ENCODE measurements at regions not wholly inside any gene's neighbourhood (a gene's known extent, or its start where the extent isn't known, plus 50 kb on each side); places are given as distances from the start of the nearest gene placed in this dataset.
"Not testable (repeated sequence)": the region's sequence is repeated elsewhere in the genome, so short reads cannot be mapped to it uniquely, and the experiment has no call there.

- Mint-ChIP-seq H3K4me1 (ENCODE audit: low read depth in 2 of 2) (no peaks in the 10 kb centered on the region), H3K9me3 (peaks cover 12% of the 10 kb centered on the region), H3K4me3 (no peak overlapping the region), H3K27me3 (no peaks in the 10 kb centered on the region), H3K36me3 (no peaks in the 10 kb centered on the region), H3K27ac (no peak overlapping the region)
- no peak for ATAC-seq
- DNase-seq (ENCODE audit: low spot score): no peak
Measured at GRCh38 chr3:159371961-159372360, 570.1 kb downstream of the MFSD1 start.

GRCh38 chr3:159378396-159379194 lies 576.7 kb downstream of the MFSD1 start:
- ATAC-seq (no peak), DNase-seq (ENCODE audit: low spot score) (no peak)
- Mint-ChIP-seq H3K4me3 (no peak overlapping the region), H3K27ac (no peak overlapping the region), H3K36me3 (no peaks in the 10 kb centered on the region), H3K9me3 (no peaks in the 10 kb centered on the region), H3K4me1 (ENCODE audit: low read depth in 2 of 2) (no peaks in the 10 kb centered on the region), H3K27me3 (no peaks in the 10 kb centered on the region)

- H3K4me3 Mint-ChIP-seq: no peak overlapping the region
- DNase-seq (ENCODE audit: low spot score) (no peak), ATAC-seq (no peak)
- peaks cover 2% of the 10 kb centered on the region for H3K9me3 Mint-ChIP-seq
- no peaks in the 10 kb centered on the region for H3K4me1 Mint-ChIP-seq (ENCODE audit: low read depth in 2 of 2)
- H3K36me3 Mint-ChIP-seq: no peaks in the 10 kb centered on the region
- H3K27me3 Mint-ChIP-seq: no peaks in the 10 kb centered on the region
- no peak overlapping the region for H3K27ac Mint-ChIP-seq
Measured at GRCh38 chr3:159380891-159381290, 579.0 kb downstream of the MFSD1 start.

GRCh38 chr3:159390656-159391212 lies 588.9 kb downstream of the MFSD1 start:
- H3K9me3 Mint-ChIP-seq: peaks cover 5% of the 10 kb centered on the region
- no peak overlapping the region for H3K27ac Mint-ChIP-seq
- ATAC-seq (no peak), DNase-seq (ENCODE audit: low spot score) (no peak)
- H3K4me1 Mint-ChIP-seq (ENCODE audit: low read depth in 2 of 2): no peaks in the 10 kb centered on the region
- no peak overlapping the region for H3K4me3 Mint-ChIP-seq
- no peaks in the 10 kb centered on the region for H3K36me3 Mint-ChIP-seq
- no peaks in the 10 kb centered on the region for H3K27me3 Mint-ChIP-seq

- not testable (repeated sequence) for H3K36me3 Mint-ChIP-seq; H3K27me3 Mint-ChIP-seq; DNase-seq (ENCODE audit: low spot score); H3K27ac Mint-ChIP-seq; H3K9me3 Mint-ChIP-seq; H3K4me1 Mint-ChIP-seq (ENCODE audit: low read depth in 2 of 2); H3K4me3 Mint-ChIP-seq; ATAC-seq
Measured at GRCh38 chr3:159397683-159398082, 591.0 kb upstream of the IL12A start.

- Mint-ChIP-seq H3K9me3 (peaks cover 14% of the 10 kb centered on the region), H3K36me3 (no peaks in the 10 kb centered on the region), H3K27ac (no peak overlapping the region), H3K27me3 (no peaks in the 10 kb centered on the region), H3K4me1 (ENCODE audit: low read depth in 2 of 2) (no peaks in the 10 kb centered on the region), H3K4me3 (no peak overlapping the region)
- DNase-seq (ENCODE audit: low spot score) (no peak), ATAC-seq (no peak)
Measured at GRCh38 chr3:159401069-159401468, 587.6 kb upstream of the IL12A start.

- not testable (repeated sequence) for H3K4me3 Mint-ChIP-seq
Measured at GRCh38 chr3:159409711-159410110, 578.9 kb upstream of the IL12A start.

GRCh38 chr3:159413319-159413718 lies 575.3 kb upstream of the IL12A start:
- Mint-ChIP-seq H3K27ac (no peak overlapping the region), H3K4me3 (no peak overlapping the region), H3K27me3 (no peaks in the 10 kb centered on the region), H3K9me3 (peaks cover 21% of the 10 kb centered on the region), H3K36me3 (no peaks in the 10 kb centered on the region), H3K4me1 (ENCODE audit: low read depth in 2 of 2) (no peaks in the 10 kb centered on the region)
- ATAC-seq (no peak), DNase-seq (ENCODE audit: low spot score) (no peak)

More at GRCh38 chr3:159409711-159410110, 578.9 kb upstream of the IL12A start:
- H3K27me3 Mint-ChIP-seq; H3K36me3 Mint-ChIP-seq; ATAC-seq; H3K4me1 Mint-ChIP-seq (ENCODE audit: low read depth in 2 of 2); H3K27ac Mint-ChIP-seq; DNase-seq (ENCODE audit: low spot score): not testable (repeated sequence)
- peaks cover 29% of the 10 kb centered on the region for H3K9me3 Mint-ChIP-seq

GRCh38 chr3:159416856-159417255 lies 571.8 kb upstream of the IL12A start:
- Mint-ChIP-seq H3K4me1 (ENCODE audit: low read depth in 2 of 2) (no peaks in the 10 kb centered on the region), H3K36me3 (no peaks in the 10 kb centered on the region), H3K4me3 (no peak overlapping the region), H3K27ac (no peak overlapping the region), H3K9me3 (peaks cover 8% of the 10 kb centered on the region), H3K27me3 (no peaks in the 10 kb centered on the region)
- DNase-seq (ENCODE audit: low spot score): no peak
- no peak for ATAC-seq

- ATAC-seq (no peak), DNase-seq (ENCODE audit: low spot score) (no peak)
- Mint-ChIP-seq H3K9me3 (peaks cover 8% of the 10 kb centered on the region), H3K4me1 (ENCODE audit: low read depth in 2 of 2) (no peaks in the 10 kb centered on the region), H3K27me3 (no peaks in the 10 kb centered on the region), H3K4me3 (no peak overlapping the region), H3K27ac (no peak overlapping the region), H3K36me3 (no peaks in the 10 kb centered on the region)
Measured at GRCh38 chr3:159417761-159418160, 570.9 kb upstream of the IL12A start.

GRCh38 chr3:159418571-159419526 lies 569.8 kb upstream of the IL12A start:
- Mint-ChIP-seq H3K4me1 (ENCODE audit: low read depth in 2 of 2) (no peaks in the 10 kb centered on the region), H3K27me3 (no peaks in the 10 kb centered on the region), H3K36me3 (no peaks in the 10 kb centered on the region), H3K4me3 (no peak overlapping the region), H3K27ac (no peak overlapping the region), H3K9me3 (peaks cover 8% of the 10 kb centered on the region)
- DNase-seq (ENCODE audit: low spot score) (no peak), ATAC-seq (no peak)

- Mint-ChIP-seq H3K4me1 (ENCODE audit: low read depth in 2 of 2) (no peaks in the 10 kb centered on the region), H3K4me3 (no peak overlapping the region), H3K27ac (no peak overlapping the region), H3K27me3 (no peaks in the 10 kb centered on the region), H3K36me3 (no peaks in the 10 kb centered on the region), H3K9me3 (peaks cover 14% of the 10 kb centered on the region)
- ATAC-seq: no peak
- no peak for DNase-seq (ENCODE audit: low spot score)
Measured at GRCh38 chr3:159429702-159430101, 558.9 kb upstream of the IL12A start.

GRCh38 chr3:159432682-159433340 lies 555.8 kb upstream of the IL12A start:
- no peak overlapping the region for H3K27ac Mint-ChIP-seq
- H3K4me1 Mint-ChIP-seq (ENCODE audit: low read depth in 2 of 2): no peaks in the 10 kb centered on the region
- no peak overlapping the region for H3K4me3 Mint-ChIP-seq
- no peaks in the 10 kb centered on the region for H3K36me3 Mint-ChIP-seq
- no peak for ATAC-seq
- peaks cover 7% of the 10 kb centered on the region for H3K9me3 Mint-ChIP-seq
- H3K27me3 Mint-ChIP-seq: no peaks in the 10 kb centered on the region
- DNase-seq (ENCODE audit: low spot score): no peak
